Body of pancreas (tissue), 4 donors: ENCODE measurements at regions not wholly inside any gene's neighbourhood (a gene's known extent, or its start where the extent isn't known, plus 50 kb on each side); places are given as distances from the start of the nearest gene placed in this dataset.

ENCODE experiments used
- POLR2A ChIP-seq, 3 donors: fragments of 450-650 bp; IDR thresholded peaks; one replicate each; pipeline ENCODE4 v1.6.1; 2016; ENCODE audit warnings: antibody characterized with exemption in 3 of 3, mild to moderate bottlenecking in 2 of 3
- TF ChIP-seq, protein P1 (sequence below), 7 experiments: fragments of 450-650 bp in 4 of 7; fragments of 200-600 bp in 3 of 7; sonication (generic) in 3 of 7; IDR thresholded peaks; one replicate each; pipeline ENCODE4 v1.5.1; 2016 to 2019; ENCODE audit warnings: antibody characterized with exemption in 7 of 7

DNA sequence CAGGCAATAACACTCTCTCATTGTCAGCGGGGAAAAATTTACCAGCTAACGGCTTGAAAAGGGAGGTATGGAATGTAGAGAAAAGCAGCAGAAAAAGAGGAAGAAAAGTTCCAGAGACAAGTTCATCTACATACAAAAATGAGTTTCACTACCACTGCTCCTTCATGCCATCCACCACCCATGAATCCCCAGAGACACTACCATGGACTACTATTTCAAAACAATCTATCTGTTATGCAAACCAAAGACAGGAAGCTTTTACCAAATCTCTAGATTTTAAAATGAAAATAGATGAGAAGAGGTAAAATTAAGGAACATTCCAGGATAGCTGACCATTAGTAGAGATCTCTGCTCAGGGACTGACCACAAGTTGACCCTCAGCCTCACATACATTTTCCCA lies 189.0 kb upstream of the GRM3 start:
- no peak for TF ChIP-seq POLR2A (IDR thresholded peaks at IDR 0.05)
- TF ChIP-seq, protein P1, sequence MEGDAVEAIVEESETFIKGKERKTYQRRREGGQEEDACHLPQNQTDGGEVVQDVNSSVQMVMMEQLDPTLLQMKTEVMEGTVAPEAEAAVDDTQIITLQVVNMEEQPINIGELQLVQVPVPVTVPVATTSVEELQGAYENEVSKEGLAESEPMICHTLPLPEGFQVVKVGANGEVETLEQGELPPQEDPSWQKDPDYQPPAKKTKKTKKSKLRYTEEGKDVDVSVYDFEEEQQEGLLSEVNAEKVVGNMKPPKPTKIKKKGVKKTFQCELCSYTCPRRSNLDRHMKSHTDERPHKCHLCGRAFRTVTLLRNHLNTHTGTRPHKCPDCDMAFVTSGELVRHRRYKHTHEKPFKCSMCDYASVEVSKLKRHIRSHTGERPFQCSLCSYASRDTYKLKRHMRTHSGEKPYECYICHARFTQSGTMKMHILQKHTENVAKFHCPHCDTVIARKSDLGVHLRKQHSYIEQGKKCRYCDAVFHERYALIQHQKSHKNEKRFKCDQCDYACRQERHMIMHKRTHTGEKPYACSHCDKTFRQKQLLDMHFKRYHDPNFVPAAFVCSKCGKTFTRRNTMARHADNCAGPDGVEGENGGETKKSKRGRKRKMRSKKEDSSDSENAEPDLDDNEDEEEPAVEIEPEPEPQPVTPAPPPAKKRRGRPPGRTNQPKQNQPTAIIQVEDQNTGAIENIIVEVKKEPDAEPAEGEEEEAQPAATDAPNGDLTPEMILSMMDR (IDR thresholded peaks at IDR 0.05) = no peak
